ENCODE measurements at regions not wholly inside any gene's neighbourhood (a gene's known extent, or its start where the extent isn't known, plus 50 kb on each side); places are given as distances from the start of the nearest gene placed in this dataset.

DNA sequence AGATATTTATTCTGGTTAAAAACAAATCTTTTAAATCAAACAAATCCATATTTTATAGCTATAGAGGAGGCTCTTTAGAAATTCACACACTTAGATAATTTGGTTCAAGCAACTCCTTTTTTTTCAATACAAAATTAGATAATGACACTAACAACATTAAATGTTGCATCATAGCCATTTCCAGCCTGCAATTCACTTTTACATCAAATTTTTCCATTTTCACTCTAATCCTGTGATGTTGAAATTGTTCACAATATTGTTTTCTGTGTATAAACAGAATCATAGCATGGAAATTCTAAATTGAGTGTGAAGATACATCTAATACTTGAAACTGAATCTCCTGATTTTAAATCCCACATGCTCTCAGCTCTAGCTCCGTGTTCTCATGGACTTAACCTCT is 482.6 kb downstream of the INHBA start:
- TF ChIP-seq NFIC (IDR thresholded peaks at IDR 0.05) (no peak), MAX (IDR thresholded peaks at IDR 0.05) (no peak), ZBTB7A (IDR thresholded peaks at IDR 0.05; ENCODE audit: low read depth) (no peak), USF1 (IDR thresholded peaks at IDR 0.05) (no peak), CEBPB (IDR thresholded peaks at IDR 0.05) (no peak), RAD21 (IDR thresholded peaks at IDR 0.05; ENCODE audit: low read depth) (no peak), CREB1 (IDR thresholded peaks at IDR 0.05; ENCODE audit: low read depth) (no peak), EP300 (IDR thresholded peaks at IDR 0.05; ENCODE audit: borderline replicate concordance) (no peak), EGR1 (IDR thresholded peaks at IDR 0.05) (no peak), FOXM1 (IDR thresholded peaks at IDR 0.05; ENCODE audit: borderline replicate concordance, low read depth) (no peak), TCF12 (IDR thresholded peaks at IDR 0.05; ENCODE audit: low read depth) (no peak), YY1 (IDR thresholded peaks at IDR 0.05; ENCODE audit: low read depth) (no peak), REST (IDR thresholded peaks at IDR 0.05; ENCODE audit: low read depth) (no peak)

- TF ChIP-seq FOXM1 (IDR thresholded peaks at IDR 0.05; ENCODE audit: borderline replicate concordance, low read depth), result no peak
- no peak for TF ChIP-seq RAD21 (IDR thresholded peaks at IDR 0.05; ENCODE audit: low read depth)
- TF ChIP-seq NFIC (IDR thresholded peaks at IDR 0.05), result no peak
- no peak for TF ChIP-seq CREB1 (IDR thresholded peaks at IDR 0.05; ENCODE audit: low read depth)
- no peak for TF ChIP-seq CEBPB (IDR thresholded peaks at IDR 0.05)
- TF ChIP-seq TEAD4 (IDR thresholded peaks at IDR 0.05), result no peak
- TF ChIP-seq YY1 (IDR thresholded peaks at IDR 0.05; ENCODE audit: low read depth), result no peak
- no peak for TF ChIP-seq TAF1 (IDR thresholded peaks at IDR 0.05; ENCODE audit: low read depth)
- TF ChIP-seq REST (IDR thresholded peaks at IDR 0.05; ENCODE audit: low read depth), result no peak
- no peak for TF ChIP-seq EP300 (IDR thresholded peaks at IDR 0.05; ENCODE audit: borderline replicate concordance)
- no peak for TF ChIP-seq MAX (IDR thresholded peaks at IDR 0.05)
Measured at GRCh38 chr7:41219276-41219675, 483.6 kb downstream of the INHBA start.

DNA sequence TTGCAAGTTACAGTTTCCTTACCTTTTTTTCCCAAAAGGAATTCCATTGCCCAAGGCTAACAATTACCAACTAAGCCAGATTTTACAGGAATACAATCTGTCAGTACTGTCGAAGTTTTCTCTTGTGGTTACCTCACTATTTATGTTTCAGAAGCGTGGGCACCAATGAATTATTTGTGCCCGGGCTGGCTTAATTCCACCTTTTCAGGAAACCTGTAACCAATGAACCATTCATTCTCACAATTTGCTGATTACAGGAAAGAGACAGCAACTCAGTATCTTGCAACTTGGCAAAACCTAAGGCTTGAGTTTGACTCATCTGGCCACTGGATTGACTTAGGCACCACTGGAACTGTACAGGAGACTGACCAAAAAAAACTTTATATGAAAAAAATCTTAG is 485.6 kb downstream of the INHBA start:
- TF ChIP-seq YY1 (IDR thresholded peaks at IDR 0.05; ENCODE audit: low read depth), result no peak
- TF ChIP-seq TAF1 (IDR thresholded peaks at IDR 0.05; ENCODE audit: low read depth), result no peak
- no peak for TF ChIP-seq ZBTB7A (IDR thresholded peaks at IDR 0.05; ENCODE audit: low read depth)
- TF ChIP-seq USF1 (IDR thresholded peaks at IDR 0.05), result no peak
- no peak for TF ChIP-seq CEBPB (IDR thresholded peaks at IDR 0.05)
- TF ChIP-seq TCF12 (IDR thresholded peaks at IDR 0.05; ENCODE audit: low read depth), result no peak
- TF ChIP-seq CREB1 (IDR thresholded peaks at IDR 0.05; ENCODE audit: low read depth), result no peak
- no peak for TF ChIP-seq NFIC (IDR thresholded peaks at IDR 0.05)
- no peak for TF ChIP-seq TEAD4 (IDR thresholded peaks at IDR 0.05)
- no peak for TF ChIP-seq REST (IDR thresholded peaks at IDR 0.05; ENCODE audit: low read depth)
- no peak for TF ChIP-seq EGR1 (IDR thresholded peaks at IDR 0.05)
- no peak for TF ChIP-seq FOXM1 (IDR thresholded peaks at IDR 0.05; ENCODE audit: borderline replicate concordance, low read depth)
- TF ChIP-seq EP300 (IDR thresholded peaks at IDR 0.05; ENCODE audit: borderline replicate concordance), result no peak
- TF ChIP-seq MAX (IDR thresholded peaks at IDR 0.05), result no peak
- no peak for TF ChIP-seq RAD21 (IDR thresholded peaks at IDR 0.05; ENCODE audit: low read depth)

DNA sequence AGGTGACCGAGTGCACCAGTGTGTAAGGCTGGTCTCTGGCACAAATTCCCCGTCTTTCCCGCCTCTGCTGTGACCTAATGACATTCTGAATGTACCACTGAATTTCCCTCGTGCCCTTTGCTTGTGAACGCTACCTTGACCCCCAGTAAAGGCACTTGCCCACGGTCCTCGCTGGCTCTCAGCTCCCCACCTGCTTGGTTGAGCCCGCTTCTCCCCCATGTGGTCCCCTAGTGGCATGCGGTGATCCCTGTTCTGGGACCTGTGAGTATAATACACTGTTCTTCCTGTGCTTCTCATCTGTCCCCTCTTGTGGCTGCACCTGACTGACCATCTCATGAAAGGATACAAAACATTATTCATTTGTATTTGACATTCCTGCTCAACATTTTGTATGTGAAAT is 495.7 kb downstream of the INHBA start:
- TF ChIP-seq CREB1 (IDR thresholded peaks at IDR 0.05; ENCODE audit: low read depth) (no peak), RAD21 (IDR thresholded peaks at IDR 0.05; ENCODE audit: low read depth) (no peak), YY1 (IDR thresholded peaks at IDR 0.05; ENCODE audit: low read depth) (no peak), TEAD4 (IDR thresholded peaks at IDR 0.05) (no peak), NFIC (IDR thresholded peaks at IDR 0.05) (no peak), MAX (IDR thresholded peaks at IDR 0.05) (no peak), CEBPB (IDR thresholded peaks at IDR 0.05) (no peak), EP300 (IDR thresholded peaks at IDR 0.05; ENCODE audit: borderline replicate concordance) (no peak), EGR1 (IDR thresholded peaks at IDR 0.05) (no peak)

Measured in Ishikawa (cell line).